SK-N-SH (cell line): ENCODE measurements at regions not wholly inside any gene's neighbourhood (a gene's known extent, or its start where the extent isn't known, plus 50 kb on each side); places are given as distances from the start of the nearest gene placed in this dataset.

Experiments
- CTCF ChIA-PET: fragments of 300-600, 350-600 bp; formaldehyde crosslinking; extraction: SDS; loops from one replicate; lab custom pipeline; 2021; lab: Yijun Ruan, JAX
- POLR2A ChIA-PET: fragments of 350-600 bp; sonication (Branson Sonifier 250); formaldehyde crosslinking; extraction: SDS; loops from one replicate; lab custom pipeline; 2020; ENCODE audit warnings: antibody characterized with exemption, inconsistent platforms; lab: Yijun Ruan, JAX
- DNase-seq: peaks from one replicate; pipeline ENCODE4 v3.0.0; 2012
- H2AFZ ChIP-seq: fragments of 200-600 bp; sonication (generic); 2 replicates; pipeline ENCODE4 v1.8.1; 2016; ENCODE audit warnings: antibody characterized with exemption, mild to moderate bottlenecking, low read depth
- H3F3A ChIP-seq: fragments of 200-600 bp; sonication (generic); replicated peaks from 2 replicates; pipeline ENCODE3; 2016; ENCODE audit warnings: antibody characterized with exemption, mild to moderate bottlenecking; ENCODE audit not compliant: insufficient read depth
- H3K27ac ChIP-seq, 2 experiments: fragments of 200-500 bp in 1 of 2; fragments of 200-600 bp in 1 of 2; sonication (Bioruptor generic) in 1 of 2; sonication (generic), shearing (Covaris generic) in 1 of 2; 2 replicates each; pipeline versions ENCODE4 v1.5.1 to v1.6.1; 2014 to 2016; ENCODE audit warnings: low read depth in 2 of 2, inconsistent platforms in 1 of 2, low read length in 1 of 2, mild to moderate bottlenecking in 1 of 2, mixed read lengths in 1 of 2
- H3K27me3 ChIP-seq: fragments of 200-600 bp; sonication (generic), shearing (Covaris generic); 2 replicates; pipeline ENCODE4 v1.6.1; 2016; ENCODE audit warnings: mixed run types; ENCODE audit not compliant: insufficient read depth
- H3K36me3 ChIP-seq, 2 experiments: fragments of 200-500 bp in 1 of 2; fragments of 200-600 bp in 1 of 2; sonication (Bioruptor generic) in 1 of 2; sonication (generic) in 1 of 2; replicated peaks in 1 of 2; 2 replicates each; pipeline versions ENCODE3 to v1.5.1; 2014 to 2016; ENCODE audit warnings: low read length in 1 of 2, mild to moderate bottlenecking in 1 of 2; ENCODE audit not compliant: insufficient read depth in 2 of 2, control insufficient read depth in 1 of 2
- H3K4me1 ChIP-seq, 2 experiments: fragments of 200-500 bp in 1 of 2; fragments of 200-600 bp in 1 of 2; sonication (Bioruptor generic) in 1 of 2; sonication (generic), shearing (Covaris generic) in 1 of 2; 2 replicates each; pipeline versions ENCODE4 v1.5.1 to v1.6.1; 2014 to 2016; ENCODE audit warnings: low read depth in 1 of 2, low read length in 1 of 2, mixed run types in 1 of 2; ENCODE audit not compliant: insufficient read depth in 2 of 2, control insufficient read depth in 1 of 2
- H3K4me2 ChIP-seq: fragments of 200-600 bp; sonication (generic), shearing (Covaris generic); 2 replicates; pipeline ENCODE4 v1.6.1; 2017; ENCODE audit warnings: mixed run types
- H3K4me3 ChIP-seq, 2 experiments: fragments of 200-500 bp in 1 of 2; fragments of 200-600 bp in 1 of 2; sonication (Bioruptor generic) in 1 of 2; sonication (generic), shearing (Covaris generic) in 1 of 2; 2 replicates each; pipeline versions ENCODE4 v1.5.1 to v1.8.1; 2014 to 2016; ENCODE audit warnings: low read depth in 2 of 2, inconsistent platforms in 1 of 2, low read length in 1 of 2, mild to moderate bottlenecking in 1 of 2, mixed read lengths in 1 of 2, moderate library complexity in 1 of 2
- H3K79me2 ChIP-seq: fragments of 200-600 bp; sonication (generic); 2 replicates; pipeline ENCODE4 v1.8.1; 2017; ENCODE audit warnings: mild to moderate bottlenecking; ENCODE audit not compliant: insufficient read depth
- H3K9ac ChIP-seq: fragments of 200-600 bp; sonication (generic); 2 replicates; pipeline ENCODE4 v1.6.1; 2017; ENCODE audit warnings: mixed run types
- H3K9me2 ChIP-seq: fragments of 200-600 bp; sonication (generic); 2 replicates; pipeline ENCODE4 v1.6.1; 2017; ENCODE audit warnings: mixed run types
- H3K9me3 ChIP-seq: fragments of 200-600 bp; sonication (generic); 2 replicates; pipeline ENCODE4 v1.6.1; 2017; ENCODE audit warnings: mixed run types, mild to moderate bottlenecking, moderate library complexity
- H4K20me1 ChIP-seq: fragments of 200-600 bp; sonication (generic); 2 replicates; pipeline ENCODE4 v1.6.1; 2017; ENCODE audit warnings: mild to moderate bottlenecking, mixed run types; ENCODE audit not compliant: insufficient read depth
- CHD2 ChIP-seq: fragments of 150-350 bp; IDR thresholded peaks from 2 replicates; pipeline ENCODE4 v1.6.1; 2018; ENCODE audit warnings: low read length; ENCODE audit not compliant: partially characterized antibody
- ELF1 ChIP-seq: IDR thresholded peaks from 2 replicates; pipeline ENCODE4 v1.4.0; 2012
- EP300 ChIP-seq, 2 experiments: IDR thresholded peaks; 2 replicates each; pipeline versions ENCODE4 v1.4.0 to v1.6.1; 2012; ENCODE audit warnings: borderline replicate concordance in 1 of 2, low read depth in 1 of 2, low read length in 1 of 2
- FOSL2 ChIP-seq: IDR thresholded peaks from 2 replicates; pipeline ENCODE4 v1.4.0; 2012; ENCODE audit warnings: low read depth, mild to moderate bottlenecking, moderate library complexity, borderline replicate concordance
- FOXM1 ChIP-seq: IDR thresholded peaks from 2 replicates; pipeline ENCODE4 v1.4.0; 2012; ENCODE audit warnings: low read depth, mild to moderate bottlenecking
- GABPA ChIP-seq: IDR thresholded peaks from 2 replicates; pipeline ENCODE4 v1.4.0; 2012; ENCODE audit warnings: low read depth, mild to moderate bottlenecking
- IRF3 ChIP-seq: fragments of 150-350 bp; IDR thresholded peaks from 2 replicates; pipeline ENCODE4 v1.6.1; 2016; ENCODE audit warnings: mild to moderate bottlenecking, low read depth, low read length
- MAX ChIP-seq: IDR thresholded peaks from 2 replicates; pipeline ENCODE4 v1.4.0; 2012; ENCODE audit warnings: low read depth
- NFIC ChIP-seq: IDR thresholded peaks from 2 replicates; pipeline ENCODE4 v1.4.0; 2012; ENCODE audit warnings: borderline replicate concordance
- NRF1 ChIP-seq: IDR thresholded peaks from 2 replicates; pipeline ENCODE4 v1.6.1; 2012; ENCODE audit warnings: low read depth, mild to moderate bottlenecking, low read length
- RCOR1 ChIP-seq: fragments of 150-350 bp; IDR thresholded peaks from 2 replicates; pipeline ENCODE4 v1.6.1; 2017; ENCODE audit warnings: antibody characterized with exemption, low read length
- RFX5 ChIP-seq: IDR thresholded peaks from 2 replicates; pipeline ENCODE4 v1.6.1; 2012; ENCODE audit warnings: mild to moderate bottlenecking, improper control_type of control experiment, low read length
- SMC3 ChIP-seq: IDR thresholded peaks from 2 replicates; pipeline ENCODE4 v1.6.1; 2012; ENCODE audit warnings: low read depth, low read length, improper control_type of control experiment
- TAF1 ChIP-seq: IDR thresholded peaks from 2 replicates; pipeline ENCODE4 v1.6.1; 2012; ENCODE audit warnings: low read depth, mild to moderate bottlenecking, low read length, moderate library complexity, borderline replicate concordance
- YY1 ChIP-seq: IDR thresholded peaks from 2 replicates; pipeline ENCODE4 v1.4.0; 2012; ENCODE audit warnings: low read depth, mild to moderate bottlenecking
- ZBTB33 ChIP-seq: IDR thresholded peaks from 2 replicates; pipeline ENCODE4 v1.4.0; 2012; ENCODE audit warnings: low read depth, borderline replicate concordance
- WGBS: methylation state at CpG from one replicate; pipeline ENCODE4 v1.1.6; 2017; ENCODE audit warnings: low lambda C conversion rate; 5-methylcytosine and 5-hydroxymethylcytosine counted together
- TF ChIP-seq, protein P1 (sequence below): IDR thresholded peaks from 2 replicates; pipeline ENCODE4 v1.4.0; 2012; ENCODE audit warnings: low read depth, borderline replicate concordance
- TF ChIP-seq, protein P2 (sequence below): fragments of 150-350 bp; IDR thresholded peaks from 2 replicates; pipeline ENCODE4 v1.6.1; 2017; ENCODE audit warnings: antibody characterized with exemption, low read length, low read depth, borderline replicate concordance
- TF ChIP-seq, protein P3 (sequence below): fragments of 200-600 bp; sonication (generic); IDR thresholded peaks from 2 replicates; pipeline ENCODE4 v1.6.1; 2017; ENCODE audit warnings: antibody characterized with exemption, mild to moderate bottlenecking, moderate library complexity
- TF ChIP-seq, protein P4 (sequence below): IDR thresholded peaks from 2 replicates; pipeline ENCODE4; 2012

- ChIA-PET CTCF (interaction anchor here (1.3 kb wide), 1 partner anchor 22 kb away, joined by 4 read pairs; no protein-coding TSS in a partner anchor), POLR2A (no interaction called here)
- no peaks in the 10 kb centered on the region for H3K9me2 ChIP-seq
- DNase-seq = no peak
- H3K4me1 ChIP-seq = peaks cover 7 to 11% of the 10 kb centered on the region in 2 experiments; a peak in 3 of 4 replicates
- H4K20me1 ChIP-seq = no peaks in the 10 kb centered on the region
- H2AFZ ChIP-seq = no peak overlapping the region
- H3K27me3 ChIP-seq = no peaks in the 10 kb centered on the region
- no peaks in the 10 kb centered on the region for H3K36me3 ChIP-seq
- no peak overlapping the region for H3K27ac ChIP-seq
- no peak overlapping the region for H3K9ac ChIP-seq
- H3K9me3 ChIP-seq = no peaks in the 10 kb centered on the region
- no peak overlapping the region for H3K4me3 ChIP-seq
- no peak overlapping the region for H3K4me2 ChIP-seq
- no peaks in the 10 kb centered on the region for H3K79me2 ChIP-seq
- WGBS = 49% methylated on average over 2 of the region's 2 CpGs
- H3F3A ChIP-seq = no peaks in the 10 kb centered on the region
- TF ChIP-seq YY1 = no peak
- TF ChIP-seq NFIC = no peak
- TF ChIP-seq, protein P1, sequence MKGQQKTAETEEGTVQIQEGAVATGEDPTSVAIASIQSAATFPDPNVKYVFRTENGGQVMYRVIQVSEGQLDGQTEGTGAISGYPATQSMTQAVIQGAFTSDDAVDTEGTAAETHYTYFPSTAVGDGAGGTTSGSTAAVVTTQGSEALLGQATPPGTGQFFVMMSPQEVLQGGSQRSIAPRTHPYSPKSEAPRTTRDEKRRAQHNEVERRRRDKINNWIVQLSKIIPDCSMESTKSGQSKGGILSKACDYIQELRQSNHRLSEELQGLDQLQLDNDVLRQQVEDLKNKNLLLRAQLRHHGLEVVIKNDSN = no peak
- no peak for TF ChIP-seq EP300 (IDR thresholded peaks at IDR 0.05; ENCODE audit: borderline replicate concordance in 1 of 2, low read depth in 1 of 2, low read length in 1 of 2)
- TF ChIP-seq SMC3 = no peak
- TF ChIP-seq RFX5 = no peak
- no peak for TF ChIP-seq MAX
- TF ChIP-seq FOSL2 = no peak
- TF ChIP-seq FOXM1 = no peak
- TF ChIP-seq, protein P2, sequence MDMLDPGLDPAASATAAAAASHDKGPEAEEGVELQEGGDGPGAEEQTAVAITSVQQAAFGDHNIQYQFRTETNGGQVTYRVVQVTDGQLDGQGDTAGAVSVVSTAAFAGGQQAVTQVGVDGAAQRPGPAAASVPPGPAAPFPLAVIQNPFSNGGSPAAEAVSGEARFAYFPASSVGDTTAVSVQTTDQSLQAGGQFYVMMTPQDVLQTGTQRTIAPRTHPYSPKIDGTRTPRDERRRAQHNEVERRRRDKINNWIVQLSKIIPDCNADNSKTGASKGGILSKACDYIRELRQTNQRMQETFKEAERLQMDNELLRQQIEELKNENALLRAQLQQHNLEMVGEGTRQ = no peak
- TF ChIP-seq TAF1 = no peak
- TF ChIP-seq ZBTB33 = no peak
- TF ChIP-seq RCOR1 = no peak
- no peak for TF ChIP-seq NRF1
- TF ChIP-seq GABPA = no peak
- TF ChIP-seq ELF1 = no peak
- TF ChIP-seq, protein P3, sequence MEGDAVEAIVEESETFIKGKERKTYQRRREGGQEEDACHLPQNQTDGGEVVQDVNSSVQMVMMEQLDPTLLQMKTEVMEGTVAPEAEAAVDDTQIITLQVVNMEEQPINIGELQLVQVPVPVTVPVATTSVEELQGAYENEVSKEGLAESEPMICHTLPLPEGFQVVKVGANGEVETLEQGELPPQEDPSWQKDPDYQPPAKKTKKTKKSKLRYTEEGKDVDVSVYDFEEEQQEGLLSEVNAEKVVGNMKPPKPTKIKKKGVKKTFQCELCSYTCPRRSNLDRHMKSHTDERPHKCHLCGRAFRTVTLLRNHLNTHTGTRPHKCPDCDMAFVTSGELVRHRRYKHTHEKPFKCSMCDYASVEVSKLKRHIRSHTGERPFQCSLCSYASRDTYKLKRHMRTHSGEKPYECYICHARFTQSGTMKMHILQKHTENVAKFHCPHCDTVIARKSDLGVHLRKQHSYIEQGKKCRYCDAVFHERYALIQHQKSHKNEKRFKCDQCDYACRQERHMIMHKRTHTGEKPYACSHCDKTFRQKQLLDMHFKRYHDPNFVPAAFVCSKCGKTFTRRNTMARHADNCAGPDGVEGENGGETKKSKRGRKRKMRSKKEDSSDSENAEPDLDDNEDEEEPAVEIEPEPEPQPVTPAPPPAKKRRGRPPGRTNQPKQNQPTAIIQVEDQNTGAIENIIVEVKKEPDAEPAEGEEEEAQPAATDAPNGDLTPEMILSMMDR = no peak
- TF ChIP-seq IRF3 = no peak
- no peak for TF ChIP-seq CHD2
- TF ChIP-seq, protein P4, sequence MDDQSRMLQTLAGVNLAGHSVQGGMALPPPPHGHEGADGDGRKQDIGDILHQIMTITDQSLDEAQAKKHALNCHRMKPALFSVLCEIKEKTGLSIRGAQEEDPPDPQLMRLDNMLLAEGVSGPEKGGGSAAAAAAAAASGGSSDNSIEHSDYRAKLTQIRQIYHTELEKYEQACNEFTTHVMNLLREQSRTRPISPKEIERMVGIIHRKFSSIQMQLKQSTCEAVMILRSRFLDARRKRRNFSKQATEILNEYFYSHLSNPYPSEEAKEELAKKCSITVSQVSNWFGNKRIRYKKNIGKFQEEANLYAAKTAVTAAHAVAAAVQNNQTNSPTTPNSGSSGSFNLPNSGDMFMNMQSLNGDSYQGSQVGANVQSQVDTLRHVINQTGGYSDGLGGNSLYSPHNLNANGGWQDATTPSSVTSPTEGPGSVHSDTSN = no peak
- TF ChIP-seq, all 33 proteins: peak for 0
These were observed 150.0 kb upstream of the BLID start for GRCh38 chr11:122265981-122266380.
